Immature natural killer cell (primary cell): ENCODE measurements at regions not wholly inside any gene's neighbourhood (a gene's known extent, or its start where the extent isn't known, plus 50 kb on each side); places are given as distances from the start of the nearest gene placed in this dataset.

ENCODE experiments used
- DNase-seq, 3 donors: peaks; one replicate each; pipeline ENCODE4 v3.0.0; 2022; ENCODE audit warnings: mixed read lengths in 1 of 3
- H3K27ac Mint-ChIP-seq, 6 donors: one replicate each; pipeline ENCODE4 v1.8.0; 2020; ENCODE audit warnings: mixed read lengths in 6 of 6, mild to moderate bottlenecking in 5 of 6, inconsistent platforms in 4 of 6, moderate library complexity in 3 of 6
- H3K27me3 Mint-ChIP-seq, 3 donors: one replicate each; pipeline ENCODE4 v1.8.0; 2020 to 2021; ENCODE audit warnings: low read depth in 3 of 3, mild to moderate bottlenecking in 3 of 3, mixed read lengths in 3 of 3, moderate library complexity in 3 of 3, inconsistent platforms in 1 of 3
- H3K36me3 Mint-ChIP-seq, 3 donors: one replicate each; pipeline ENCODE4 v1.8.0; 2020; ENCODE audit warnings: mixed read lengths in 3 of 3, inconsistent platforms in 2 of 3, mild to moderate bottlenecking in 2 of 3
- H3K4me1 Mint-ChIP-seq, 2 donors: one replicate each; pipeline ENCODE4 v1.8.0; 2020; ENCODE audit warnings: inconsistent platforms in 2 of 2, mild to moderate bottlenecking in 2 of 2, mixed read lengths in 2 of 2, moderate library complexity in 1 of 2
- H3K4me3 Mint-ChIP-seq, 5 donors: one replicate each; pipeline ENCODE4 v1.8.0; 2020; ENCODE audit warnings: mild to moderate bottlenecking in 5 of 5, mixed read lengths in 5 of 5, inconsistent platforms in 3 of 5, moderate library complexity in 3 of 5
- H3K9me3 Mint-ChIP-seq, 6 donors: one replicate each; pipeline ENCODE4 v1.8.0; 2020; ENCODE audit warnings: mild to moderate bottlenecking in 6 of 6, mixed read lengths in 6 of 6, inconsistent platforms in 4 of 6, moderate library complexity in 3 of 6

GRCh38 chrY:12981074-12981473 is 76.4 kb downstream of the DDX3Y start:
- Mint-ChIP-seq H3K4me3 (no peak overlapping the region), H3K27ac (no peak overlapping the region), H3K4me1 (no peaks in the 10 kb centered on the region), H3K27me3 (peaks cover 0 to 1% (median 0%) of the 10 kb centered on the region in 3 donors), H3K9me3 (no peaks in the 10 kb centered on the region), H3K36me3 (no peaks in the 10 kb centered on the region)
- no peak for DNase-seq

DNA sequence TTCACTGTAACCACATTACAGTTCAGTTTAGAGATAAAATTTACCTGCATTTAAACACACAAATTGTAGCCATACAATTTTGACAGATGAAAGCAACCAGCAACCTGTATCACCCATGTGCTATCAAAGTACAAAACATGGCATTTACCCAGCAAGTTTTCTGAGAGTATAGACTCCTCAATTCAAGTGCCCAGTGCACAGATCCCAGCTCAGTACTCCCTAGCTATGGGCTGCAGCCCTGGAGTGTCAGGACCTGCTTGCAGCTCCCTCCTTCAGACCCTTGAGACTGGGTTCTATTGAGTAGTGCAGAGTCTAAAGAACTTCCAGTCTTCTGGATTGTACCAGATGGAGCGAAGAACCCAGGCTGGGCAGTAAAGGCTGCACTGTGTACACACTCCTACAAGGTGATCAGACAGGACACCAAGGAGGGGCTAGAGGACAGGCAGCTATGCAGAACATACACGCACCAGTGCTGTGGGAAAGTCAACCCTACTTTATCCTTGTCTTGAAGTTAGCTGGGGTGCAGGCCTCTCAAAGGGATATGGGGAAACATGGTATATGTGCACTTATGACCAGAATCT is 77.7 kb downstream of the DDX3Y start:
- Mint-ChIP-seq H3K9me3 (no peaks in the 10 kb centered on the region), H3K4me3 (no peak overlapping the region), H3K27me3 (peaks cover 0 to 1% (median 0%) of the 10 kb centered on the region in 3 donors), H3K27ac (no peak overlapping the region), H3K36me3 (no peaks in the 10 kb centered on the region), H3K4me1 (no peaks in the 10 kb centered on the region)
- no peak for DNase-seq

DNA sequence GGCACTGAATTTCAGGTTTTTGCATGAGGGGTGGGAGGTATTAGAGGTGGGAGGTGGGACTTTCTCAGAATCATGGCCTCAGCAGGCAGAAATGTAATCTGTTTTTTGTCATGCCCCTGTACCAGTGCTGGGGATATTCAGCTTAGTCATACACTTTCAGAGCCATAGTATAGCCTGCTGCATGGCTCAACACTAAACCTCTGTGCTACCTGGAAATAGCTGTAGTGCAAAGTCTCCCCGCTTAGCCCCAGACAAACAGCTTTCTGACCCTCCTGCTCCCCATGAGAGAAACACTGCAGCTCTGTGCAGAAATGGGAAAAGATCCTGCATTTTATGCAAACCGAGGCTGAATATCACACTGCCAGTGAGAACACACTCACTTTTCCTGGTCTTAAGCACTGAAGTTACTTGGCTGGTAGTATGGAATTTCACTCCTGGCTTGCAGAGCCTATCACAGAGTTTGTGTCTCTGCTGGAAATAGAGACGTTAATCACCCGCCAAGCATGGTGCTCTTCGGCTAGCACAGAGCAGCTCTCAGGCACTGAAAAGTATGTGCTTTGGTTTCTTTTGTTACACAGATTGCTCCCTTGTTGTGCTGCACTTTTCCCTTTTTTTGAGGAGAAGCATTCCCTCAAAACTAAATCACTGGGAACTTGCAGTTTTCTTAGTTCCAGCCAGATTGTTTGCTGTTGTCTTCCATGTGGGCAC is 80.1 kb downstream of the DDX3Y start:
- no peak for DNase-seq

GRCh38 chrY:13017493-13017892 is 112.8 kb downstream of the DDX3Y start:
- Mint-ChIP-seq H3K4me1 (no peaks in the 10 kb centered on the region), H3K4me3 (no peak overlapping the region), H3K36me3 (no peaks in the 10 kb centered on the region), H3K27ac (no peak overlapping the region), H3K27me3 (peaks cover 0 to 2% (median 0%) of the 10 kb centered on the region in 3 donors), H3K9me3 (peaks cover 0 to 3% (median 0%) of the 10 kb centered on the region in 6 donors)
- DNase-seq, result no peak

More for the DNA sequence above, 80.1 kb downstream of the DDX3Y start:
- no peak overlapping the region for H3K4me3 Mint-ChIP-seq
- H3K36me3 Mint-ChIP-seq, result no peaks in the 10 kb centered on the region
- no peaks in the 10 kb centered on the region for H3K4me1 Mint-ChIP-seq
- peaks cover 0 to 3% (median 0%) of the 10 kb centered on the region in 3 donors for H3K27me3 Mint-ChIP-seq
- peaks cover 0 to 4% (median 0%) of the 10 kb centered on the region in 6 donors for H3K9me3 Mint-ChIP-seq
- no peak overlapping the region for H3K27ac Mint-ChIP-seq

- Mint-ChIP-seq H3K27me3 (peaks cover 0 to 2% (median 0%) of the 10 kb centered on the region in 3 donors), H3K27ac (no peak overlapping the region), H3K4me1 (no peaks in the 10 kb centered on the region), H3K4me3 (no peak overlapping the region), H3K36me3 (no peaks in the 10 kb centered on the region), H3K9me3 (peaks cover 0 to 3% (median 0%) of the 10 kb centered on the region in 6 donors)
- DNase-seq, result no peak
These were observed 114.8 kb downstream of the DDX3Y start for GRCh38 chrY:13019486-13019885.

DNA sequence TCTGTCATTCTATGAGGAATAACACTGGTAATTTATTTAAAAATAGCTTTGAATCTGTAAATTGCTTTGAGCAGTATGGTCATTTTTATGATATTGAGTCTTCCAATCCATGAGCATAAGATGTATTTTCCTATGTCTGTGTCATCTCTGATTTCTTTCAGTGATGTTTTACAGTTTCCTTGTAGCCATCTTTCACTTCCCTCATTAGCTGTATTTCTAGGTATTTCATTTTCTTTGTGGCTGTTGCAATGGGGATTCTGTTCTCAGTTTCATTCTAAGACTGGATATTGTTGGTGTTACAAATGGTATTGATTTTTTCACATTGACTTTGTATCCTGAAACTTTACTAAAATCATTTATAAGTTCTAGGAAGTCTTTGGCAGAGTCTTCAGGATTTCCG is 116.2 kb downstream of the DDX3Y start:
- H3K27ac Mint-ChIP-seq, result no peak overlapping the region
- no peak for DNase-seq

DNA sequence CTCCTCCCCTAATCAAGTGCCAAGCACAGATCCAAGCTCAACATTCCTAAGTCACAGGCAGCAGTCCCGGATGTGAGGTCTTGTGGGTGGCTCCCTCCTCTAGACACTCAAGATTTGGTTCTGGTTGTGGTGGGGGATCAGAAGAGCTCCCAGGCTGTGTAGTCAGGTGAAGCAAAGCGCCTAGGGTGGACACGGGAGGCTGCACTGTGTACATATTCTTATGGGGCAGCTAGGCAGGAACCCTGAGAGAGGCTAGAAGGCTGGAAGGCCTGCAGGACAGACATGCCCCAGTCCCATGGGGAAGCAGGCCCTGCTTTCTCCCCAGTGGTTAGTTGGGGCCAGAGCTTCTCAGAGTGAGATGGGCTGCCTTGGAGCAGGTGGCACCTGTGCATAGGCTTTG is 118.9 kb downstream of the DDX3Y start:
- Mint-ChIP-seq H3K27me3 (no peaks in the 10 kb centered on the region), H3K4me1 (no peaks in the 10 kb centered on the region), H3K36me3 (no peaks in the 10 kb centered on the region), H3K27ac (no peak overlapping the region), H3K9me3 (peaks cover 0 to 2% (median 0%) of the 10 kb centered on the region in 6 donors), H3K4me3 (no peak overlapping the region)
- DNase-seq, result no peak

More for the DNA sequence above, 116.2 kb downstream of the DDX3Y start:
- Mint-ChIP-seq H3K4me1 (no peaks in the 10 kb centered on the region), H3K36me3 (no peaks in the 10 kb centered on the region), H3K4me3 (no peak overlapping the region), H3K27me3 (peaks cover 0 to 2% (median 0%) of the 10 kb centered on the region in 3 donors), H3K9me3 (peaks cover 0 to 3% (median 0%) of the 10 kb centered on the region in 6 donors)

- Mint-ChIP-seq H3K4me3 (no peak overlapping the region), H3K27ac (no peak overlapping the region), H3K36me3 (no peaks in the 10 kb centered on the region), H3K4me1 (no peaks in the 10 kb centered on the region), H3K9me3 (peaks cover 0 to 4% (median 0%) of the 10 kb centered on the region in 6 donors), H3K27me3 (no peaks in the 10 kb centered on the region)
- no peak for DNase-seq
These were observed 119.8 kb downstream of the DDX3Y start for GRCh38 chrY:13024447-13024846.

- no peaks in the 10 kb centered on the region for H3K4me1 Mint-ChIP-seq
- no peak overlapping the region for H3K4me3 Mint-ChIP-seq
- H3K9me3 Mint-ChIP-seq, result peaks cover 0 to 4% (median 0%) of the 10 kb centered on the region in 6 donors
- no peaks in the 10 kb centered on the region for H3K27me3 Mint-ChIP-seq
- H3K36me3 Mint-ChIP-seq, result no peaks in the 10 kb centered on the region
- no peak overlapping the region for H3K27ac Mint-ChIP-seq
- DNase-seq, result no peak
These were observed 122.2 kb downstream of the DDX3Y start for GRCh38 chrY:13026906-13027305.

DNA sequence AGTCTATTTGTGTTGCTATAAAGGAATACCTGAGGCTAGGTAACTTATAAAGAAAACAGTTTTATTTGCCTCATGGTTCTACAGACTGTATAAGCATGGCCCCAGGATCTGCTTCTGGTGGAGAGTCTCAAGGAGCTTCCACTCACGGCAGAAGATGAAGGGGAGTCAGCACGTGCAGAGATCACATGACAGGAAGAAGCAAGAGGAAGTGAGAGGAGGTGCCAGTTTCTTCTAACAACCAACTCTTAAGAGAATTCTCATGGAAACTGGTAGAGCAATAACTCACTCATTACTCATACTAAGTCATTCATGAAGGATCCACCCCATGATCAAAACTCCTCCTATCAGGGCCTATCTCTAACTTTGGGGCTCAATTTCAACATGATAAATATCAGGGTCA is 135.6 kb downstream of the DDX3Y start:
- H3K36me3 Mint-ChIP-seq, result no peaks in the 10 kb centered on the region
- DNase-seq, result no peak
- no peak overlapping the region for H3K4me3 Mint-ChIP-seq
- H3K27ac Mint-ChIP-seq, result no peak overlapping the region
- no peaks in the 10 kb centered on the region for H3K4me1 Mint-ChIP-seq
- peaks cover 0 to 2% (median 0%) of the 10 kb centered on the region in 6 donors for H3K9me3 Mint-ChIP-seq
- no peaks in the 10 kb centered on the region for H3K27me3 Mint-ChIP-seq

DNA sequence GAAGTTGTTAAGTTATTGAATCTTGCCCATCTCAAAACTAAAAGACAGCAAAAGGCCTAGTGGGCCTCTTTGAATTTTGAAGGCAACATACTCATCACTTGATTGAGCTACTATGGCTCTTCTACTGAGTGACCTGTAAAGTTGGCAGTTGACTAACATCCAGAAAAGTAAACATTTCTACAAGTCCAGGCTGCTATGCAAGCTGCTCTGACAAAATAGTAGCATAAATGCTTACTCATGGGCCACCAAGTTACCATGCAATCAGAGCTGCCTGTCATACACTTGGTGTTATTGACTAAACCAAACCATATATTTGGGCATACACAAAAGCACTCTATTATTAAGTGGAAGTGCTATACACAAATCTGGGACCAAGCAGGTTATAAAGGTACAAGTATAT is 148.8 kb downstream of the DDX3Y start:
- Mint-ChIP-seq H3K36me3 (no peaks in the 10 kb centered on the region), H3K27ac (no peak overlapping the region), H3K9me3 (no peaks in the 10 kb centered on the region), H3K4me1 (no peaks in the 10 kb centered on the region), H3K4me3 (no peak overlapping the region), H3K27me3 (no peaks in the 10 kb centered on the region)
- DNase-seq, result no peak

DNA sequence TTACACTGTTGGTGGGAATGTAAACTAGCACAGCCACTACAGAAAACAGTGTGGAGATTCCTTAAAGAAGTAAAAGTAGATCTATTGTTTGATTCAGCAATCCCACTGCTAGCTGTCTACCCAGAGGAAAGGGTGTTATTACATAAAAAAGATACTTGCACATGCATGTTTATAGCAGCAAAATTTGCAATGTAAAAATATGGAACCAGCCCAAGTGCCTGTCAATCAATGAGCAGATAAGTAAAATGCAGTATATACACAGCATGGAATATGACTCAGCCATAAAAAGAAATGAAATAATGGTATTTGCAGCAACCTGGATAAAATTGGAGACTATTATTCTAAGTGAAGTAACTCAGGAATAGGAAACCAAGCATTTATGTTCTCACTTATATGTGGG is 161.7 kb downstream of the DDX3Y start:
- DNase-seq, result no peak
- H3K27me3 Mint-ChIP-seq, result peaks cover 0 to 1% (median 0%) of the 10 kb centered on the region in 3 donors
- no peak overlapping the region for H3K27ac Mint-ChIP-seq
- H3K9me3 Mint-ChIP-seq, result peaks cover 0 to 4% (median 0%) of the 10 kb centered on the region in 6 donors
- H3K36me3 Mint-ChIP-seq, result no peaks in the 10 kb centered on the region
- H3K4me1 Mint-ChIP-seq, result no peaks in the 10 kb centered on the region
- no peak overlapping the region for H3K4me3 Mint-ChIP-seq

DNA sequence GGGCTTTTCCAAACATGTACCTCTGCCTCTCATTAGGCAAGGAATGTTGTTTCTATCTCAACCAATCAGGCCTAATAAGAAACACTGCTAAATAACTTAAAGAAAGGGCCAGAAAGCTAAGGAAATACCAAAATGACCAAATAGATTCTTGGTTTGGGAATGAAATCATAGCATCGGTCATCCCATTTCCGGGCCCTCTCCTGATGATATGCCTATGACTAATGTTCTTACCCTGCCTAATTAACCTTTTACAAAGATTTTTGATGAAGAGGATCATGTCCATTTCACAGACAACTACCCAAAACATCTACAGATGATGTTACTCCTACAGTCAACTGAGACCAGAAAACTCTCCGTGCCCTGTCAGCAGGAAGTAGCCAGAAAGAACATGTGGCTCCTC is 164.0 kb downstream of the DDX3Y start:
- Mint-ChIP-seq H3K27ac (no peak overlapping the region), H3K4me1 (no peaks in the 10 kb centered on the region), H3K36me3 (no peaks in the 10 kb centered on the region), H3K4me3 (no peak overlapping the region), H3K27me3 (peaks cover 0 to 1% (median 0%) of the 10 kb centered on the region in 3 donors), H3K9me3 (peaks cover 0 to 4% (median 0%) of the 10 kb centered on the region in 6 donors)
- no peak for DNase-seq

DNA sequence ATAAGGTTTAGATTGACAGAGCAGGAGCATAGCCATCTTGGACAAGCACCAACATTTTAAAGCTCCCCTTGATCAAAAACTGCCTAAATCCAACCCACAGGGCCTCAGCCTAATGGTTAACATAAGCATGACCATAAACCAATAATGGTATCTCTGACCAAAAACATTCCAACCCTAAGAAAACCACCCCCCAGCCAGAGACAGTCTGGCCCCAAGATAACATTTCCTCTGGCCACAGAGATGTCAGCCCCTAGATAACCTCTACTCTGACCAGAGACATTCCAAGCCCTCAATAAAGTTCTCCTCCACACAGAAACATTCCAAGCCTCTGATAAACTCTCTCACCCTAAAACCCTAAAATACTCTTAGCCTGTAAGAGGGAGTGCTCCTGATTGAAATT is 164.4 kb downstream of the DDX3Y start:
- H3K9me3 Mint-ChIP-seq, result peaks cover 0 to 4% (median 0%) of the 10 kb centered on the region in 6 donors
- no peak overlapping the region for H3K4me3 Mint-ChIP-seq
- no peak overlapping the region for H3K27ac Mint-ChIP-seq
- H3K36me3 Mint-ChIP-seq, result no peaks in the 10 kb centered on the region
- peaks cover 0 to 1% (median 0%) of the 10 kb centered on the region in 3 donors for H3K27me3 Mint-ChIP-seq
- no peak for DNase-seq
- no peaks in the 10 kb centered on the region for H3K4me1 Mint-ChIP-seq
